ENCODE measurements at regions not wholly inside any gene's neighbourhood (a gene's known extent, or its start where the extent isn't known, plus 50 kb on each side); places are given as distances from the start of the nearest gene placed in this dataset.

- no peak overlapping the region for H3K27ac ChIP-seq
These were observed 60.7 kb upstream of the GZMB start for GRCh38 chr14:24694680-24695079.

GRCh38 chr14:24693983-24694382 lies 60.0 kb upstream of the GZMB start:
- no peak overlapping the region for H3K27ac ChIP-seq
- DNase-seq (ENCODE audit: low read depth, low spot score) = no peak

More at GRCh38 chr14:24694680-24695079, 60.7 kb upstream of the GZMB start:
- no peak for DNase-seq (ENCODE audit: low read depth, low spot score)

- no peak for DNase-seq (ENCODE audit: low read depth, low spot score)
- no peak overlapping the region for H3K27ac ChIP-seq
These were observed 59.4 kb upstream of the GZMB start for GRCh38 chr14:24693353-24693737.

GRCh38 chr14:24692382-24693352 lies 58.7 kb upstream of the GZMB start:
- DNase-seq (ENCODE audit: low read depth, low spot score) = no peak
- no peak overlapping the region for H3K27ac ChIP-seq

- no peak overlapping the region for H3K27ac ChIP-seq
- no peak for DNase-seq (ENCODE audit: low read depth, low spot score)
These were observed 56.5 kb upstream of the GZMB start for GRCh38 chr14:24690492-24690891.

- no peak for DNase-seq (ENCODE audit: low read depth, low spot score)
- no peak overlapping the region for H3K27ac ChIP-seq
These were observed 54.2 kb upstream of the GZMB start for GRCh38 chr14:24688030-24688658.

Data from epithelial cell of prostate (primary cell).